HUES6 (cell line): ENCODE measurements at regions not wholly inside any gene's neighbourhood (a gene's known extent, or its start where the extent isn't known, plus 50 kb on each side); places are given as distances from the start of the nearest gene placed in this dataset.
"Not testable (repeated sequence)": the region's sequence is repeated elsewhere in the genome, so short reads cannot be mapped to it uniquely, and the experiment has no call there.

ENCODE experiments used
- H3K27ac ChIP-seq: 2 replicates; pipeline ENCODE4 v1.7.0; 2013; ENCODE audit warnings: low read depth, mild to moderate bottlenecking, low read length, inconsistent platforms
- H3K27me3 ChIP-seq: 2 replicates; pipeline ENCODE4 v1.6.1; 2013; ENCODE audit warnings: low read length; ENCODE audit not compliant: control insufficient read depth, insufficient read depth
- H3K36me3 ChIP-seq: 2 replicates; pipeline ENCODE4 v1.6.1; 2013; ENCODE audit warnings: low read length; ENCODE audit not compliant: control insufficient read depth, insufficient read depth
- H3K4me1 ChIP-seq: 2 replicates; pipeline ENCODE4 v1.6.1; 2013; ENCODE audit warnings: low read length; ENCODE audit not compliant: control insufficient read depth, insufficient read depth
- H3K4me3 ChIP-seq: 2 replicates; pipeline ENCODE4 v1.5.1; 2013; ENCODE audit warnings: low read depth, low read length
- H3K9ac ChIP-seq: one replicate; pipeline ENCODE4 v1.6.1; 2013; ENCODE audit warnings: mild to moderate bottlenecking, low read length
- H3K9me3 ChIP-seq: 2 replicates; pipeline ENCODE4 v1.6.1; 2013; ENCODE audit warnings: low read depth, low read length; ENCODE audit not compliant: control insufficient read depth, insufficient read depth

- not testable (repeated sequence) for H3K4me3 ChIP-seq, H3K27ac ChIP-seq, H3K27me3 ChIP-seq, H3K9me3 ChIP-seq, H3K4me1 ChIP-seq, H3K9ac ChIP-seq, H3K36me3 ChIP-seq
Measured at GRCh38 chr2:111327726-111328125, 207.0 kb downstream of the BCL2L11 start.

GRCh38 chr2:111329309-111329708 lies 208.6 kb downstream of the BCL2L11 start:
- H3K4me3 ChIP-seq, H3K27ac ChIP-seq, H3K9me3 ChIP-seq, H3K36me3 ChIP-seq, H3K4me1 ChIP-seq, H3K9ac ChIP-seq, H3K27me3 ChIP-seq: not testable (repeated sequence)

- H3K4me1 ChIP-seq, H3K27me3 ChIP-seq, H3K36me3 ChIP-seq, H3K4me3 ChIP-seq, H3K9ac ChIP-seq, H3K27ac ChIP-seq, H3K9me3 ChIP-seq: not testable (repeated sequence)
Measured at GRCh38 chr2:111331099-111331724, 210.5 kb downstream of the BCL2L11 start.

GRCh38 chr2:111335220-111335907 lies 214.7 kb downstream of the BCL2L11 start:
- H3K27ac ChIP-seq, H3K9ac ChIP-seq, H3K4me3 ChIP-seq, H3K4me1 ChIP-seq, H3K27me3 ChIP-seq, H3K9me3 ChIP-seq, H3K36me3 ChIP-seq: not testable (repeated sequence)

GRCh38 chr2:111338474-111338873 lies 217.8 kb downstream of the BCL2L11 start:
- H3K27ac ChIP-seq, H3K36me3 ChIP-seq, H3K27me3 ChIP-seq, H3K4me1 ChIP-seq, H3K9ac ChIP-seq, H3K4me3 ChIP-seq, H3K9me3 ChIP-seq: not testable (repeated sequence)

- not testable (repeated sequence) for H3K36me3 ChIP-seq, H3K27me3 ChIP-seq, H3K27ac ChIP-seq, H3K9ac ChIP-seq, H3K4me1 ChIP-seq, H3K4me3 ChIP-seq, H3K9me3 ChIP-seq
Measured at GRCh38 chr2:111339476-111339875, 218.8 kb downstream of the BCL2L11 start.

- not testable (repeated sequence) for H3K27me3 ChIP-seq, H3K4me1 ChIP-seq, H3K27ac ChIP-seq, H3K9me3 ChIP-seq, H3K36me3 ChIP-seq, H3K4me3 ChIP-seq, H3K9ac ChIP-seq
Measured at GRCh38 chr2:111344590-111344989, 223.9 kb downstream of the BCL2L11 start.

- H3K27me3 ChIP-seq, H3K9me3 ChIP-seq, H3K27ac ChIP-seq, H3K9ac ChIP-seq, H3K36me3 ChIP-seq, H3K4me3 ChIP-seq, H3K4me1 ChIP-seq: not testable (repeated sequence)
Measured at GRCh38 chr2:111345439-111345838, 224.7 kb downstream of the BCL2L11 start.

GRCh38 chr2:111346018-111346930 lies 225.6 kb downstream of the BCL2L11 start:
- H3K27ac ChIP-seq, H3K9ac ChIP-seq, H3K4me3 ChIP-seq, H3K4me1 ChIP-seq, H3K36me3 ChIP-seq, H3K27me3 ChIP-seq, H3K9me3 ChIP-seq: not testable (repeated sequence)

- H3K9ac ChIP-seq, H3K36me3 ChIP-seq, H3K27ac ChIP-seq, H3K4me3 ChIP-seq, H3K4me1 ChIP-seq, H3K27me3 ChIP-seq, H3K9me3 ChIP-seq: not testable (repeated sequence)
Measured at GRCh38 chr2:111347695-111348094, 227.0 kb downstream of the BCL2L11 start.

GRCh38 chr2:111348316-111348715 lies 227.6 kb downstream of the BCL2L11 start:
- not testable (repeated sequence) for H3K9me3 ChIP-seq, H3K9ac ChIP-seq, H3K27ac ChIP-seq, H3K4me1 ChIP-seq, H3K36me3 ChIP-seq, H3K27me3 ChIP-seq, H3K4me3 ChIP-seq
